Neuronal stem cell (in vitro differentiated cells): ENCODE measurements at regions not wholly inside any gene's neighbourhood (a gene's known extent, or its start where the extent isn't known, plus 50 kb on each side); places are given as distances from the start of the nearest gene placed in this dataset.
"Not testable (repeated sequence)": the region's sequence is repeated elsewhere in the genome, so short reads cannot be mapped to it uniquely, and the experiment has no call there.

ENCODE experiments used
- DNase-seq: peaks from one replicate; pipeline ENCODE4 v3.0.0-alpha.2; 2013; ENCODE audit warnings: low spot score
- H2AFZ ChIP-seq: one replicate; pipeline ENCODE4 v1.6.1; 2013; ENCODE audit warnings: mild to moderate bottlenecking, low read length, inconsistent platforms
- H2AK5ac ChIP-seq: 2 replicates; pipeline ENCODE4 v1.6.1; 2013; ENCODE audit warnings: low read depth, mild to moderate bottlenecking, inconsistent platforms, low read length, moderate library complexity, mixed read lengths
- H2BK120ac ChIP-seq: 2 replicates; pipeline ENCODE4 v1.6.1; 2013; ENCODE audit warnings: low read depth, mild to moderate bottlenecking, inconsistent platforms, low read length, moderate library complexity, mixed read lengths
- H2BK12ac ChIP-seq: one replicate; pipeline ENCODE4 v1.6.1; 2013; ENCODE audit warnings: low read length, inconsistent platforms
- H2BK15ac ChIP-seq: 2 replicates; pipeline ENCODE4 v1.6.1; 2013; ENCODE audit warnings: mild to moderate bottlenecking, low read length, inconsistent platforms, mixed read lengths
- H2BK5ac ChIP-seq: one replicate; pipeline ENCODE4 v1.6.1; 2013; ENCODE audit warnings: inconsistent platforms, mild to moderate bottlenecking, low read length, moderate library complexity
- H3K14ac ChIP-seq: one replicate; pipeline ENCODE4 v1.6.1; 2013; ENCODE audit warnings: low read length, inconsistent platforms
- H3K18ac ChIP-seq: 2 replicates; pipeline ENCODE4 v1.6.1; 2013; ENCODE audit warnings: low read length, inconsistent platforms
- H3K23ac ChIP-seq: 2 replicates; pipeline ENCODE4 v1.6.1; 2013; ENCODE audit warnings: low read depth, mild to moderate bottlenecking, mixed read lengths, low read length, inconsistent platforms; ENCODE audit not compliant: poor library complexity
- H3K27ac ChIP-seq: replicated peaks from 3 replicates; pipeline ENCODE4 v1.5.1; 2013; ENCODE audit warnings: low read length, inconsistent platforms
- H3K27me3 ChIP-seq, 3 experiments: 2 replicates each; pipeline ENCODE4 v1.6.1; 2013; ENCODE audit warnings: low read length in 3 of 3, mild to moderate bottlenecking in 2 of 3, inconsistent platforms in 1 of 3, low read depth in 1 of 3, mixed read lengths in 1 of 3, moderate library complexity in 1 of 3; ENCODE audit not compliant: control insufficient read depth in 3 of 3, insufficient read depth in 3 of 3
- H3K36me3 ChIP-seq, 2 donors: replicated peaks in 1 of 2; 2 replicates each; pipeline ENCODE4 v1.6.1; 2013; ENCODE audit warnings: low read length in 2 of 2; ENCODE audit not compliant: control insufficient read depth in 2 of 2, insufficient read depth in 2 of 2
- H3K4ac ChIP-seq: 2 replicates; pipeline ENCODE4 v1.6.1; 2013; ENCODE audit warnings: inconsistent platforms, mild to moderate bottlenecking, low read length, moderate library complexity
- H3K4me1 ChIP-seq, 2 donors: 1 replicate in 1 of 2; 2 replicates in 1 of 2; pipeline ENCODE4 v1.6.1; 2013; ENCODE audit warnings: low read length in 2 of 2, low read depth in 1 of 2; ENCODE audit not compliant: control insufficient read depth in 2 of 2, insufficient read depth in 1 of 2
- H3K4me2 ChIP-seq: one replicate; pipeline ENCODE4 v1.6.1; 2013; ENCODE audit warnings: mild to moderate bottlenecking, low read length, inconsistent platforms; ENCODE audit not compliant: insufficient read depth, poor library complexity, severe bottlenecking
- H3K4me3 ChIP-seq, 2 donors: 2 replicates each; pipeline ENCODE4 v1.5.1; 2013; ENCODE audit warnings: low read length in 2 of 2, mild to moderate bottlenecking in 2 of 2, inconsistent platforms in 1 of 2, moderate library complexity in 1 of 2
- H3K79me1 ChIP-seq: one replicate; pipeline ENCODE4 v1.6.1; 2013; ENCODE audit warnings: low read depth, mild to moderate bottlenecking, inconsistent platforms, low read length, moderate library complexity
- H3K9ac ChIP-seq: one replicate; pipeline ENCODE4 v1.6.1; 2013; ENCODE audit warnings: mild to moderate bottlenecking, low read depth, low read length, inconsistent platforms; ENCODE audit not compliant: poor library complexity
- H3K9me3 ChIP-seq, 2 donors: replicated peaks in 1 of 2; 2 replicates each; pipeline versions ENCODE3 to v1.6.1; 2013; ENCODE audit warnings: low read length in 2 of 2, mild to moderate bottlenecking in 2 of 2, inconsistent platforms in 1 of 2, low read depth in 1 of 2, mixed read lengths in 1 of 2, moderate library complexity in 1 of 2; ENCODE audit not compliant: control insufficient read depth in 2 of 2, insufficient read depth in 1 of 2
- H4K8ac ChIP-seq: one replicate; pipeline ENCODE4 v1.6.1; 2013; ENCODE audit warnings: low read depth, mild to moderate bottlenecking, inconsistent platforms, low read length, moderate library complexity
- H4K91ac ChIP-seq: one replicate; pipeline ENCODE4 v1.6.1; 2013; ENCODE audit warnings: low read length, low read depth, mild to moderate bottlenecking, inconsistent platforms; ENCODE audit not compliant: poor library complexity
- WGBS, 2 donors: extraction: QIAGEN DNeasy Blood & Tissue Kit; methylation state at CpG; one replicate each; pipeline ENCODE4 v1.1.7; 2013; ENCODE audit warnings: missing lambda C conversion rate in 2 of 2, mixed read lengths in 1 of 2; ENCODE audit not compliant: insufficient read length in 2 of 2, insufficient replicate concordance in 1 of 2; ENCODE audit errors: extremely low coverage in 2 of 2; 5-methylcytosine and 5-hydroxymethylcytosine counted together

DNA sequence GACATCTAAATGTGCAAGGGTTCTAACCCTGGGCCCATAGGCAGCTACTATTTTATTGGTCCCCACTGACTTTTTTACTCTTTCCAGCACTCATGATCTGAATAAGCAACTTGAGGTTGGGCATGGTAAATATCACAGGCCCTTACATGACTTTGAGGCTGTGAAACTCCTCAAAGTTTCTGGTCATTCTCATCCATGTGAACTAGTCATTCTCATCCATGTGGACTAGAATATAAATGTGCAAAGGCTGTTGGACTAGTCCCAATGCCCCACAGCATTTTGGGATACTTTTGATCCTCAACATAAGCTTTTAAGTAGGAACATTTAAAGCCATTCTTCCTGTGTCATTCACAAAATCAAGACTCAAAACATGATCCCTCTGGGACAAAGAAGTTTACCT, 290.7 kb upstream of the PPARGC1A start:
- Histone ChIP-seq H2AK5ac (no peak overlapping the region), H3K14ac (no peak overlapping the region), H2AFZ (no peak overlapping the region), H4K91ac (no peak overlapping the region), H3K27me3 (peaks cover 0 to 3% (median 0%) of the 10 kb centered on the region in 3 experiments), H3K4ac (no peak overlapping the region), H3K79me1 (no peaks in the 10 kb centered on the region), H3K9me3 (no peaks in the 10 kb centered on the region), H2BK5ac (no peak overlapping the region), H2BK120ac (no peak overlapping the region), H3K4me2 (no peak overlapping the region), H3K23ac (no peak overlapping the region), H3K18ac (no peak overlapping the region), H3K36me3 (no peaks in the 10 kb centered on the region), H3K4me1 (no peaks in the 10 kb centered on the region), H3K9ac (no peak overlapping the region), H2BK15ac (no peak overlapping the region), H3K4me3 (no peak overlapping the region), H2BK12ac (no peak overlapping the region), H3K27ac (no peak overlapping the region), H4K8ac (no peak overlapping the region)
- no peak for DNase-seq

- Histone ChIP-seq H2BK5ac (no peak overlapping the region), H2BK15ac (no peak overlapping the region), H2BK120ac (no peak overlapping the region), H3K23ac (no peak overlapping the region), H3K4me1 (no peaks in the 10 kb centered on the region), H4K8ac (no peak overlapping the region), H2BK12ac (no peak overlapping the region), H3K27me3 (no peaks in the 10 kb centered on the region), H3K4me3 (no peak overlapping the region), H3K18ac (no peak overlapping the region), H3K9me3 (no peaks in the 10 kb centered on the region), H2AFZ (no peak overlapping the region), H3K14ac (no peak overlapping the region), H3K79me1 (no peaks in the 10 kb centered on the region), H3K27ac (no peak overlapping the region), H4K91ac (no peak overlapping the region), H2AK5ac (no peak overlapping the region), H3K36me3 (no peaks in the 10 kb centered on the region), H3K9ac (no peak overlapping the region), H3K4me2 (no peak overlapping the region), H3K4ac (no peak overlapping the region)
- no peak for DNase-seq
- no CpG with 5 or more reads among the region's 4 CpGs for WGBS, 2 donors
Observed at GRCh38 chr4:24179201-24179840, 289.5 kb upstream of the PPARGC1A start.

DNA sequence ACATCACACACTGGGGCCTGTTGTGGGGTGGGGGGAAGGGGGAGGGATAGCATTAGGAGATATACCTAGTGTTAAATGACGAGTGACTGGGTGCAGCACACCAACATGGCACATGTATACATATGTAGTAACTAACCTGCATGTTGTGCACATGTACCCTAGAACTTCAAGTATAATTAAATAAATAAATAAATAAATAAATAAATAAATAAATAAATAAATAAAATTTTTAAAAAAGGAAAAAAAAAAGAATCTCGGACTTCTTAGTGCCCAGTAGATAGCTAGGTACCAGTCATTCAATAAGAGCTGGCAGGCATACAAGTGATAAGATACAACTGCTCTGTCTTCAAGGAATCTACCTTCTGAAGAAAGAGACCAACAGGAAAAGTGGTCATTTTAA, 287.6 kb upstream of the PPARGC1A start:
- H3K9me3 ChIP-seq, H3K18ac ChIP-seq, H2BK15ac ChIP-seq, H3K36me3 ChIP-seq, H3K23ac ChIP-seq, H3K4me1 ChIP-seq, H2AFZ ChIP-seq, H3K27me3 ChIP-seq, H3K4ac ChIP-seq, H4K8ac ChIP-seq, H2BK5ac ChIP-seq, H2AK5ac ChIP-seq, H3K4me3 ChIP-seq, H3K79me1 ChIP-seq, H3K4me2 ChIP-seq, H3K9ac ChIP-seq, H4K91ac ChIP-seq, H3K27ac ChIP-seq, H3K14ac ChIP-seq, DNase-seq, H2BK12ac ChIP-seq, H2BK120ac ChIP-seq: not testable (repeated sequence)
- WGBS, 2 donors = no CpG with 5 or more reads among the region's 2 CpGs

DNA sequence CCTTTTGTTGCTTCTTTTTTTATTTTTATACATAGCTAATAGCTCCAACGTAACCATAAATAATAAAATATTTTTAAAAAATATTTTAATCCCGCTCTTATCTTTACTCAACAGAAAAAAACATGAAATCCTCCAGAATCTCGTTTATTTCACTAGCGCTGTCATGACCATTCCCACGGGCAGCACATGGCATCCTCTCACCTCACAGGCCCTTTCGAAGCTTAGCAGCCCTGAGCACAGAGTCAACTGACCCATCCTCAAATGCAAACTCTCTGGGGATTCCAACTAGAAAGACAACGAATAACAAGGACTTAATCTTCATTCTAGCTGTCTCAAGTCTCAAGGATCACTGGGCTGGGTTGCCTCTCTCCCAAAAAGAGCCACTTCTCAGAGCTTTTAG, 285.9 kb upstream of the PPARGC1A start:
- 100% methylated on average over 1 of the region's 7 CpGs; no CpG with 5 or more reads in 1 of the 2 donors for WGBS, 2 donors
- Histone ChIP-seq H3K18ac (no peak overlapping the region), H3K36me3 (no peaks in the 10 kb centered on the region), H3K4me1 (peaks cover 0 to 4% of the 10 kb centered on the region in 2 donors), H3K9ac (no peak overlapping the region), H3K4me2 (no peak overlapping the region), H2AK5ac (no peak overlapping the region), H4K8ac (no peak overlapping the region), H2BK5ac (no peak overlapping the region), H2BK12ac (no peak overlapping the region), H2AFZ (no peak overlapping the region), H2BK120ac (no peak overlapping the region), H3K27ac (no peak overlapping the region), H3K23ac (no peak overlapping the region), H3K14ac (no peak overlapping the region), H2BK15ac (no peak overlapping the region), H3K4ac (no peak overlapping the region), H3K9me3 (no peaks in the 10 kb centered on the region), H4K91ac (no peak overlapping the region), H3K4me3 (no peak overlapping the region), H3K79me1 (no peaks in the 10 kb centered on the region), H3K27me3 (no peaks in the 10 kb centered on the region)
- DNase-seq = no peak
